Coronary artery (tissue), 2 donors: ENCODE measurements at regions not wholly inside any gene's neighbourhood (a gene's known extent, or its start where the extent isn't known, plus 50 kb on each side); places are given as distances from the start of the nearest gene placed in this dataset.

Experiments
- DNase-seq: peaks from one replicate; pipeline ENCODE4 v3.0.0-alpha.2; 2017; ENCODE audit warnings: low spot score
- H3K27ac ChIP-seq, 2 donors: fragments of 200-600 bp; sonication (generic); one replicate each; pipeline ENCODE4 v1.5.1; 2016 to 2019
- H3K4me3 ChIP-seq: fragments of 200-600 bp; sonication (generic); 2 replicates; pipeline ENCODE4 v1.5.1; 2016; ENCODE audit warnings: mild to moderate bottlenecking, moderate library complexity
- CTCF ChIP-seq: fragments of 200-600 bp; sonication (generic); IDR thresholded peaks from one replicate; pipeline ENCODE4 v1.5.1; 2019; ENCODE audit warnings: antibody characterized with exemption

GRCh38 chr21:17949421-17949820 is 130.3 kb upstream of the C21orf91 start:
- Histone ChIP-seq H3K27ac (no peak overlapping the region), H3K4me3 (no peak overlapping the region)
- DNase-seq = no peak
- TF ChIP-seq CTCF = no peak

GRCh38 chr21:17947531-17947930 is 128.4 kb upstream of the C21orf91 start:
- Histone ChIP-seq H3K4me3 (no peak overlapping the region), H3K27ac (no peak overlapping the region)
- DNase-seq = no peak
- TF ChIP-seq CTCF = no peak

- Histone ChIP-seq H3K27ac (no peak overlapping the region), H3K4me3 (no peak overlapping the region)
- no peak for TF ChIP-seq CTCF
- no peak for DNase-seq
These were observed 111.9 kb upstream of the C21orf91 start for GRCh38 chr21:17931080-17931479.

GRCh38 chr21:17930093-17930492 is 110.9 kb upstream of the C21orf91 start:
- TF ChIP-seq CTCF = no peak
- no peak for DNase-seq
- no peak overlapping the region for H3K27ac ChIP-seq
- H3K4me3 ChIP-seq = no peak overlapping the region

- H3K27ac ChIP-seq = no peak overlapping the region
- DNase-seq = no peak
- TF ChIP-seq CTCF = no peak
- no peak overlapping the region for H3K4me3 ChIP-seq
These were observed 110.4 kb upstream of the C21orf91 start for GRCh38 chr21:17929510-17929909.

GRCh38 chr21:17925899-17926298 is 106.7 kb upstream of the C21orf91 start:
- DNase-seq = no peak
- H3K27ac ChIP-seq = no peak overlapping the region
- H3K4me3 ChIP-seq = no peak overlapping the region
- TF ChIP-seq CTCF = no peak

- Histone ChIP-seq H3K27ac (no peak overlapping the region), H3K4me3 (no peak overlapping the region)
- TF ChIP-seq CTCF = peak; percentile 76
- no peak for DNase-seq
These were observed 105.9 kb upstream of the C21orf91 start for GRCh38 chr21:17925000-17925610.
